Spleen (tissue), 7 donors: ENCODE measurements at regions not wholly inside any gene's neighbourhood (a gene's known extent, or its start where the extent isn't known, plus 50 kb on each side); places are given as distances from the start of the nearest gene placed in this dataset.

Source experiments
- CTCF ChIP-seq, 11 experiments: fragments of 200-600 bp in 7 of 11; fragments of 450-650 bp in 4 of 11; sonication (generic) in 4 of 11; IDR thresholded peaks in 8 of 11; conservative IDR thresholded peaks in 3 of 11; 1 replicate in 7 of 11; 2 replicates in 4 of 11; pipeline versions ENCODE4 v1.4.0 to v1.8.0; 2016 to 2021; ENCODE audit warnings: antibody characterized with exemption in 11 of 11, inconsistent platforms in 4 of 11, mild to moderate bottlenecking in 1 of 11
- POLR2A ChIP-seq, 3 donors: fragments of 450-650 bp; IDR thresholded peaks; one replicate each; pipeline ENCODE4 v1.5.1; 2017; ENCODE audit warnings: antibody characterized with exemption in 3 of 3, mild to moderate bottlenecking in 1 of 3
- POLR2AphosphoS5 ChIP-seq, 3 donors: sonication (generic); formaldehyde crosslinking; IDR thresholded peaks; one replicate each; pipeline ENCODE4 v1.5.1; 2017; ENCODE audit warnings: antibody characterized with exemption in 3 of 3
- donor health status: DM: no; HTN: no; CAD: no; lungs with moderate emphysema.
- donor health status: DM: no; HTN: no; CAD: no.
- donor health status: DM: no; HTN: no; CAD: no.

GRCh38 chr6:165829376-165829775 lies 166.3 kb upstream of the PDE10A start:
- no peak for TF ChIP-seq POLR2A (IDR thresholded peaks at IDR 0.05)
- TF ChIP-seq CTCF (IDR thresholded peaks at IDR 0.05 in 8 of 11, conservative IDR thresholded peaks at IDR 0.05 in 3 of 11) = no peak
- TF ChIP-seq POLR2AphosphoS5 (IDR thresholded peaks at IDR 0.05) = no peak
